HCT116 (cell line): ENCODE measurements at regions not wholly inside any gene's neighbourhood (a gene's known extent, or its start where the extent isn't known, plus 50 kb on each side); places are given as distances from the start of the nearest gene placed in this dataset.

Experiments used
- ELF1 ChIP-seq: IDR thresholded peaks from 2 replicates; pipeline ENCODE4 v1.6.1; 2012; ENCODE audit warnings: low read depth, borderline replicate concordance
- TF ChIP-seq, protein P1 (sequence below), 3 experiments: fragments of 200-600 bp in 1 of 3; sonication (generic) in 1 of 3; IDR thresholded peaks in 2 of 3; conservative IDR thresholded peaks in 1 of 3; 2 replicates each; pipeline ENCODE4 v1.5.1; 2012 to 2017; ENCODE audit warnings: low read depth in 2 of 3, low read length in 2 of 3, antibody characterized with exemption in 1 of 3, borderline replicate concordance in 1 of 3, control low read depth in 1 of 3, mild to moderate bottlenecking in 1 of 3, mixed read lengths in 1 of 3, mixed run types in 1 of 3, moderate library complexity in 1 of 3; ENCODE audit not compliant: insufficient read depth in 1 of 3
- TF ChIP-seq, protein P2 (sequence below): IDR thresholded peaks from 2 replicates; pipeline ENCODE4 v1.6.1; 2012

DNA sequence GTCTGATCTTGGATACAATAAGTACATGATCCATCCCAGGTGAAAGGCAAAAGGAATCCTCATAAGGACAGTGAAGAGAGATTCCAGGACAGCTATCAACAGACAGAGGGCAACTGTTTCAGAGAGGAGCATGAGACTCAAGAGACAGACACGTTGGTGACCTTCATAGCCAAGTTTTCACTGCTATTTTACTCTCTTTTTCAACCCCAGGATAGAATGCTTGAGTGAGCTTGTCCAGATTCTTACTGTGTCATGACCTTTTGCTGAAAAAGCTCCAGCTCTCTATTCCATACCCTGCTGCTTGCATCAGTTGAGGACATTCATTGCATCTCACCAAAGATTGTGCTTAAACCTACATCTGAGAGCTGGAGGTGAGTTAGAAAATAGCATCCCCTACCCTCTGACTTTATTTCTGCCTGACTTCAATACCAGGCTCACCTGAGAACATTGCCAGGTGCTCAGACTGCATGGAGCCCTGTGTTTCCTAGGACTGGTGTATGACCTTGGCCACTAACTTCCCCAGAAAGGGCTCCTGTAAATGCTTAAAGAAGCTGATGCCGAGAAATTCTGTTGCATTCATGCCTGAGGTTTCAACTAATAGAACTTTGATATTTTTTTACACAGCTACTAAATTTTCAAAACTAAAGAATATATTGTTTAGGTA, 70.4 kb upstream of the TMEM17 start:
- TF ChIP-seq, protein P1, sequence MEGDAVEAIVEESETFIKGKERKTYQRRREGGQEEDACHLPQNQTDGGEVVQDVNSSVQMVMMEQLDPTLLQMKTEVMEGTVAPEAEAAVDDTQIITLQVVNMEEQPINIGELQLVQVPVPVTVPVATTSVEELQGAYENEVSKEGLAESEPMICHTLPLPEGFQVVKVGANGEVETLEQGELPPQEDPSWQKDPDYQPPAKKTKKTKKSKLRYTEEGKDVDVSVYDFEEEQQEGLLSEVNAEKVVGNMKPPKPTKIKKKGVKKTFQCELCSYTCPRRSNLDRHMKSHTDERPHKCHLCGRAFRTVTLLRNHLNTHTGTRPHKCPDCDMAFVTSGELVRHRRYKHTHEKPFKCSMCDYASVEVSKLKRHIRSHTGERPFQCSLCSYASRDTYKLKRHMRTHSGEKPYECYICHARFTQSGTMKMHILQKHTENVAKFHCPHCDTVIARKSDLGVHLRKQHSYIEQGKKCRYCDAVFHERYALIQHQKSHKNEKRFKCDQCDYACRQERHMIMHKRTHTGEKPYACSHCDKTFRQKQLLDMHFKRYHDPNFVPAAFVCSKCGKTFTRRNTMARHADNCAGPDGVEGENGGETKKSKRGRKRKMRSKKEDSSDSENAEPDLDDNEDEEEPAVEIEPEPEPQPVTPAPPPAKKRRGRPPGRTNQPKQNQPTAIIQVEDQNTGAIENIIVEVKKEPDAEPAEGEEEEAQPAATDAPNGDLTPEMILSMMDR (IDR thresholded peaks at IDR 0.05 in 2 of 3, conservative IDR thresholded peaks at IDR 0.05 in 1 of 3; ENCODE audit: borderline replicate concordance in 1 of 3, insufficient read depth in 1 of 3, low read depth in 2 of 3, low read length in 2 of 3) = no peak
- no peak for TF ChIP-seq ELF1
- TF ChIP-seq, protein P2, sequence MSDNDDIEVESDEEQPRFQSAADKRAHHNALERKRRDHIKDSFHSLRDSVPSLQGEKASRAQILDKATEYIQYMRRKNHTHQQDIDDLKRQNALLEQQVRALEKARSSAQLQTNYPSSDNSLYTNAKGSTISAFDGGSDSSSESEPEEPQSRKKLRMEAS = no peak
